GM21825 (cell line): ENCODE measurements at regions not wholly inside any gene's neighbourhood (a gene's known extent, or its start where the extent isn't known, plus 50 kb on each side); places are given as distances from the start of the nearest gene placed in this dataset.
A peak's percentile ranks its signal among the peaks of the same experiment; 100 is the strongest.

Experiments
- ATAC-seq: cut with Tn5 transposase; IDR thresholded peaks from one replicate; pipeline ENCODE4 v1.9.1; 2021; ENCODE audit warnings: mild to moderate bottlenecking, moderate library complexity; ENCODE audit not compliant: unreplicated experiment

DNA sequence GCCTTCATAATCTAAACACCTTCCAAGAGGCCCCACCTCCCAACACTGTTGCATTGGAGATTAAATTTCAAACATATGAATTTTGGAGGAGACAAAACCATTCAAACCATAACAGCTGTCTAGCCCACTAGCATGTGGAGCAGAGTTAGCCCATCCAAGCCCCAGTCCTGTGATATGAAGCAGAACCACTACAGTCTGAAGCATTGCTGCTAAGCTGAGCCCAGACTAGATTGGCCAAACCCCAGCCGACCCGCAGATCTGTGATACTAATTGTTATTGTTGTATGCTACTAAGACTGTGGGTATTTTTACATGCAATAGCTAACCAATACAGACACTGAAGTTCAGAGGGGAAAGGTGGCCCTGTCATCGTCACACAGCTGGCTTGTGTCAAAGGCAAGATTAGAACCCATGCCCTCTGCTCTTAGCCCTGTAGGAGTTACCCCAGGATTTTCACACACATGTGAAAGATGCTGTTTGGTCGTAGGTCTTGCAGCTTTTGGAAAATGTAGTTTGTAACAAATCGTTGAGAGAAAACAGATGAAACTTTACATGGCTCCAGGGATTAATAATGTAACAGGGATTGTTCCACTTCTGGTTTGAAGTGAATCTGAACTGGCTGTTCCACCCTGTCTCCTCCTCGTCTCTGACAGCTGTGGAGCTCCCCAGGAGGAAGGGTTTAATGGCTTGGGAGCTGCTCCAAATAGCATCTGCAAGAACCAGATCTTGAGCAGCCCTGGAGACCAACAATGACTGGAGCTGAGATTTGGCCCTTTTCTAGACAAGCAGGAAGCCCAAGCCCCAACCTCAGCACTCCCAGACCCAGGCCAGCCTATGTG is 517.5 kb downstream of the MID1IP1 start:
- ATAC-seq = no peak

DNA sequence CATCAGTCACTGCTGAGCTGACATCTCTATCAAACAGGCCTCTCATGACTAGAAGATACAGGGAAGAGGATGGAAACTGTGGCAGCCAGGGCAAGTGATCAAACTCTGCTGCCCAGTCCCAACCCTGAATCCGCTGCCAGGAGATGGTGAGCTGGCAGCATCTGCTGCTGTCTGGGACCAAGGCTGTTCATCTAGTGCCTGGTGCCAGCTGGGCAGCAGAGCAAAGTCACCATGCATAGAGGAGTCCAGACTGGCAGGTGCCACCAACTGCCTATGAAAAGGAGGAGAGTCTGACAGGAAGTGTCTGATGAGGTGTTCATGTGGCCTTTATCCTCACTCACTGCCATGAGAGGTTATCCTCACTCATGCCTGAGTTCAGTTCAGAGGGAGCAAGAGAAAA is 518.9 kb downstream of the MID1IP1 start:
- ATAC-seq = no peak

DNA sequence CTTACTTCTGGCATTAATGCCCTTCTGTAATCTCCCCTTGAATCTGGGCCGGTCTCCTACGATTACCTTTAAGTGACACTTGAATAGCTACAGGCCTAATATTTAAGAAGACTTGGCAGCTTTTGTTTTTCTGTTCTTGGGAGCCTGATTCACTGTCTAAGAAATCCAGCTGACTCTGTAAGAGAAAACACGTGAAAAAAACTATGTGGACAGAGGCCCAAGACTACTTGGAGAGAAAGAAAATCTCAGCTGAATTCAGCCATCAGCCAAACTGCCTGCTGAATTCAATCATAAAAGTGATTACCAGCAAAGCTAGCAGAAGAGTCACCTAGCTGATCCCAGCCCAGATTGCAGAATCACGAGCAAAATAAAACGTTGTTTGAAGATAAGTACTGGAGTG is 521.2 kb downstream of the MID1IP1 start:
- no peak for ATAC-seq

DNA sequence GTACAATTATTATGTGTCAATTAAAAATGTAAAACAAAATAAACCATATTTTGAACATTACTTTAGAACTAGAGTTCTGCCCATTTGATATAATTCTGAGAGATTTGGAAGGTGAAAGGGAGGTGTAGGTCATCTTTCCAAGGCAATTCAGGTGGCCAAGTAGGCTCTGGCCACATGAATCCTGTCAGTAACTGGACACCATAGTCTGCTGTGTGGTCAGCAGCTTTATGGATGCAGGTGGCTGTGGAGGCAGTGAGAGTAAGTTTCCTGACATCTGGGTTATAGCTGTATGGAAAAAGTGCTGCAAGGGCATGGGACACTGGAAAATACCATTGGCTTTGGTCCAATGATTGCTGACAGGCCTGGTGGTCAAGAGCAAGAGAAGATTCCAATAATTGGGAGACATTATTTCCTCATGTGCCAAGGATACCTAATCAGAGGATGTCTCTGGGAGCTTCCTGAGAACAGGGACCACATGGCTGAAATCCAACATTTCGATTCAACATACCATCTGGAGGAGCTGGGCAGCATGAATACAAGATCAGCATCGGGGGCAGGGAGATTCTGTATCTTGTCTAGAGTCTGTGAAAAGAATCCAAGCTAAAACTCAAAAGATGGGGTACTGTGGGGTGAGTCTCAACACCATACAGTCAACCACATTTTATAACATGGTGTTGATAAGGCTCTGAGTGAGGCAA is 523.1 kb downstream of the MID1IP1 start:
- no peak for ATAC-seq

DNA sequence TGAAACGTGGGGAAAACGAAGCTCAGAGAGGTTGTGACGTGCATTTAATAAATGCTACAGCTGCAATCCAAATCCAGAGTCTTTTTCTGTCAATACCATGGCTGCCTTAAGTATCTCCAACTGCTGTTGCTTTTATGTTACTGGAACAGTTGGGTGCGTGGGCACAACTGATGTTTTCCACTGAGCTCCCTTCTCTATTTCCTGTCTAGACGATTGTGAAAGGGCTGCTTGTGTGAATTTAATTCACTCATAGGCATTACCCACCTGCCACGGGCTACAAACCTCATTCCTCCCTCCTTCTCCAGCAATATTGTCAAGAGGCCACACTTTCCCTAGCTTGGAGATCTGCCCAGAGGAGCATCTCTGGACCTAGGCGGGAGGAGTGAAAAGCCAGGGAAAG is 526.0 kb downstream of the MID1IP1 start:
- ATAC-seq = no peak

DNA sequence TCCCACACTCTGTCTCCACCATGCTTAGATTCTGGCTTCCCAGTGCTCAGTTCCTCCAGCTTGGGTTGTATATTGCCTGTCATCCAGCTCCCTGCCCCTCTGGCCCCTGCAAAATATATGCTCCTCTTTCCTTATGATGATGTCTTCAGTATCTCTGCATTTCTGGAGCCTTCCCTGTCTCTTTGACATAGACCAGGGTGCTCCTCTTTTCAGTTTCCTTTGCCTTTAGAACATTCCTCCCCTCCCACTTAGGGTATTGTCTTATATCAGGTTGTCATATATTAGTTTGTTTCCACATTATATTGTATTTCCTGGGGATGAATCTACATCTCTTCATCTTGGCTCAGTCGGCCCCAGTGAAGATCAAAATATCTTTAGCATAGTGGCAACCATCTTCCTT is 526.4 kb downstream of the MID1IP1 start:
- no peak for ATAC-seq

DNA sequence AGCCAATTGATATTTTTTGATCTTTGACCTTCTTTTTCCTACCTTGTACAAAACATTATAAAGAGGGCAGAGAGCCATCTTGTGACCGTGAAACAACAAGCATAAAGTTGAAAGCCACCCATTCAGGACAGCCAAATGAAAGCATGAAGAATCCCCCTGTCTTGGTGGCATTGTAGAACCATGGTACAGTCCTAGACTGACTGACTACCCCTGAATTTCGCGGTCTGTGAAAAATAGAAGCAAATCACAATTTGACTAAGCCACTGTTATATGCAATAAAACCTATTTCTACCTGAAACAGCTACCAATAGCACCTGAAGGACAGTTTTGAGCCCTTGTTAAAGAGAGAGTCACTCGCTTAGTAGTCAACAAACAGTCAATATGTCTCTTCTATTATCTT is 527.4 kb downstream of the MID1IP1 start:
- no peak for ATAC-seq

DNA sequence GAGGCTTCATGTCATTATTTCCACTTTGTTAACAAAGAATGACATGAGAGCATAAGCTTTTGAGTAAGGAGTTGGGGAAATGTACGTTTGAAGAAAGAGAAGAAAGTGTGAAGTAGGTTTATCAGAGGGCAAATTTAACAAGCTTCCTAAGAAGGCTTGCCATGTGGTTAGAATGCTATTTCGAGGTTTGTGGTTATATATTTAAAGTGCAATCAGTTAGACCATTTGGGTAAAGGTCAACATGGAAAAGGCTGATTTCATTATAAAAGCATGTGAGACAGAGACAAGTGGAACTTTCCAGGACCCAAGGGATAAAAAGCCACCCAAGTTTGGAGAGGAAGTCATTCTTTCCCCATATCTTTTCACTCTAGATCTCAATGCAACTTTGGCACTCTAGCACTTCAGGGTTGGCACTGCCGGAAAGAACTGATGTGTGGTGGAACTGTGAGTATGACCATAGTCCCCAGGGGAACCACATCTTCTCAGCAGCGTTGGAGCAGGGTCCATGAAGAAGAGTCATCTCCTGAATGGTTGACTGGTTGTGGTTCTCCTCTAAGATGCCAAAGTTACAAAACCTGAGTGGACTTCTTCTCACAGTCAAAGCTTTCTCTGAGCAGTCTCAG is 529.9 kb downstream of the MID1IP1 start:
- peak; percentile 81 for ATAC-seq

DNA sequence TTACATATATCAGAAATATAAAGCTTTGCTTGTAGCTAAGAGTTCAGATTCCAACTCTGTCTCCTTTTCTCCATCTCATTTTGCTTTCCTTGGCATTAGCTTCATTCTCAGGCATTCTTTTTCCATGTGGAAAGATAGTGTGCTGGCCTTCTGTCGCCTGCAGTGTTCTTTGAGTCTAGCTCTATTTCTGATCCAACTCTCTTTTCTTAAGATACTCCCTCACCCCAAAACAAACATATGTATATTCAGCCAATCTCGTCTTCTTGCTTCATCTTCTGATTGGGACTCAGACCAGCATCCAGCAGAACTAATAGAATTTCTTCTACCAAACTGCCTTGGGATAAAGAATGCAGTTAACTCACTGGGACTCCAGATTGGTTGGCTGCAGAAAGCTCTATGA is 532.2 kb downstream of the MID1IP1 start:
- ATAC-seq = no peak

DNA sequence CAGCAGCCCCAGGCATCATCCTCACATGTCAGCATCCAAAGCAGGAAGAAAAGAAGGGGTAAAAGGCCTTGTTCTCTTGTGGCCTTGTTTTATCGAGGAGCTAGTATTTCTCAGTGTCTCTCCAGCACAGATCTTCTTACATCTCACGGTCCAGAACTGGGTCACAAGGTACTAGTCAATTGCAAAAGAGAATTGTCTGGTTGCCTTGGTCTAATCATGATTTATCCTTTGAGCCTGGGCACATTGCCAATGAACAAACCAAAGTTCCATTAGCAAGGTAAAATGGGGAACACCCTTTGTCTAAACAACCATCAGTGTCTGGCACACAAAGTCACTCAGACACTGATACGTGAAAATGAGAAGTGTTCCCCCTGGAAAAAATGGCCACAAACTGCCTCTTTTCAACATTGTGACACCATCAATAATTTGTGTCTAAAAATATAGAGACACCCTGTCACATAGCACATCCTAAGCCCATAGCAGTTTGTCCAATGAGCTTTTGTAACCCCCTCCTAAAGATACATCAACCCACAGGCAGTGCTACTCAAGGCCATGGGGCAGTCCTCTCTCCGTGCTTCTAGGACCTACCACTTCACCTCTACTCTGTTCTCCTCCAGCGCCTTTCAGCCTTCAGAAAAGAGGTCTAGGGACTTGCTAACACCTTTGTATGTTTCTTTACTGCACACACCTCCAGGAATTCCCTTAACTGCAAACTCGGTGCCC is 534.4 kb downstream of the MID1IP1 start:
- no peak for ATAC-seq

DNA sequence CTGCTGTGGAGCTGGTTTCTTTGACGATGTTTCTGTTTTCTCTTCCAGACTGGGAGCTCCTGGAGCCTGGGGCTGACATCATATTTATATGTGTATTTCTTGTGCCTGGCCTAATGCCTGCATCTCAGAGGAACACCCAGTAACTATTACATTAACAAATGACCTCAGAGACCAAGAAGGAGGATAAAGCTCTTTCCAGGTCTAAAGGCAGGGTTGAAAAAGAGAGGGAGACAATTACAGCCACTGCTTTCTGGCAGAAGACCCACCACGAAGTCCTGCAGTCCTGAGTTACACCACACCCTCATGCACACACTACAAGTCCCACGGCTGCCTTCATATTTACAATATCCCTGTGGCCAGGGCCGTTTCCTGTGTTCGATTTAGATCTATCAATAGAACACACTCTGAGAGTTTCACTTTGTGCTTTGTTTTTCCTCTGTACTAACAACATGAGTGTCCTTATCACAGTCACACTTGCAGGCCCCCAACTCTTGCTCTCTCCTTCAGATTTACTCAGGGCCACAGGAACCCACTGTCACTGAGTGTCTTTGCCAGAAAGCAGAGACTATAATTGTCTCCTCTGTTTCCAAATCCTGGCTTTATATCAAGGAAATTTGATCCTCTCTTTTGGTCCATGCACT is 535.5 kb downstream of the MID1IP1 start:
- ATAC-seq = peak; percentile 80

DNA sequence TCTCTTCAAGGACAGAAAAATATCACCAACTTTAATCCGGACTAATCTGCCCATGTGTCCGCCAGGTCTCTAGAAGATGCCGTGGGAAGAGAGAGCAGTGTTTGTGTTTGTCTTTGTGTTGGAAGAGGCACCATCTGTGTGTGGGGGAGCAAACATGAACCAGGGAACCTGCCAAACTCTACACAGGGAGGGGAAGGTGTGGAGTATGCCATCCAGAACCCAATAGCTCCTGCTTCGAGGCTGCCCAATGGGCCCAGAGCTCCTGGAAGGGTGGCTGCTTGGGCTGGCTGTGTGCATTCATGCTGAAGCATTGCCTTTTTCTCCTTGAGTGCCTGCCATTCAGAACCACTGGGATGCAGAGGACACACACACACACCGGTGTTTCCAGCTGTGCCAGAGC is 536.2 kb downstream of the MID1IP1 start:
- no peak for ATAC-seq

DNA sequence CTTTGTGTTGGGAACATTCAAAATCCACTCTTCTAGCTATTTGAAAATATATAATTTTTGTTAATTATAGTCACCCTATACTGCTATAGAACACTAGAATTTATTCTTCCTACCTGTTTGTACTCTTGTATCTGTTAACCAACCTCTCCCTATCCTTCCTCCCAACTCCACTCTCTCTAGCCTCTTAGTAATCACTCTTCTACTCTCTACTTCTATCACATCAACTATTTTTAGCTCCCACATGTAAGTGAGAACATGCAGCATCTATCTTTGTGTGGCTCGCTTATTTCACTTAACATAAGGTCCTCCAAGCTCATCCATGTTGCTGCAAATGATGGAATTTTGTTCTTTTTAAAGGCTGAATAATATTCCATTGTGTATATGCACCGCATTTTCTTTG is 537.3 kb downstream of the MID1IP1 start:
- no peak for ATAC-seq

DNA sequence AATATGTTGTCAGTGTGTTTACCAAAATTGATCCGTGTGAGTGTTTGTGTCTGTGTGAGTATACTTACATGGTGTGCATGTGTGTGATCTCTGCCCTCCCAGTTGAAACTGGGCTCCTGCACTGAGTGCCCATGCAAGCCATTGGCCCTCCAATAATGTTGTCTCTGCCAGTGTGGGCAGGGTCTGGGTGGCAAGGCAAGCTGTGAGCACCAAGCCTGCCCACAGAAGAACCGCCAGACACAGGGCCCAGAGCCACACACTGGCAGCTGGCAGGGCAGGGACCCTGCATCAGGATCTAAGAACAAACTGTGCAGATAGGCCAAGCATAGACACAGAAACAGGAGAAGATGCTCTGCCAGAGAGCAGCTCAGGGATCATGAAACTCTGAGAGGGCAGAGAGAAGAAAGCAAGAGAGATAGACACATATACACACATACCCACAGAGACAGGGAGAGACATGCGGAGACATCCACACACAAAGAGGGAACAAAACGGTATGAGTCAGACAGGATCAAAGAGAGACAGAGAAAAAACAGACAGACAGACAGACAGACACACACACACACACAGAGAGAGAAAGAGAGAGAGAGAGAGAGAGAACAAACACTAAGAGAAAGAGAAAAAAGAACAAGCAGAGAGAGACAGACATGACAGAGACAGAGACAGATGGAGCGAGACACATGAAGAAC is 555.0 kb downstream of the MID1IP1 start:
- no peak for ATAC-seq

DNA sequence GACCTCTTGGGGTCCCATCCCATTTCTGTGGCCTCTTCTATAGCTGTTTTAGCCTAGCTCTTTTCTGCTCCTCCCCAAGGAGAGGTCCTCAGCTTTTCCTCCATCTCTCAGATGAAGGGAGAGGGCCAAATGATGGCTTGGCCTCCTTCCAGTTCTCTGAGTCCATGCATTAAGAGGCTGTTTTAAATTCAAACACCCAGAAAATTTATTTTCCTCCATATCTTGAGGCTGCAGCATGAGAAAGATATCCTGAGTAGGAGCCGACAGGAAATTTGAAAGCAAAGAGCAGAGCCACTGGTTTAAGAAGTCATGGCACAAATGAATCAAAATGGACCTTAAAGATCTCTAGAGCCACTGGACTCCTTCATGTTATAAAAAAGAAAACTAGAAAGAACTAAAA is 558.8 kb downstream of the MID1IP1 start:
- no peak for ATAC-seq

DNA sequence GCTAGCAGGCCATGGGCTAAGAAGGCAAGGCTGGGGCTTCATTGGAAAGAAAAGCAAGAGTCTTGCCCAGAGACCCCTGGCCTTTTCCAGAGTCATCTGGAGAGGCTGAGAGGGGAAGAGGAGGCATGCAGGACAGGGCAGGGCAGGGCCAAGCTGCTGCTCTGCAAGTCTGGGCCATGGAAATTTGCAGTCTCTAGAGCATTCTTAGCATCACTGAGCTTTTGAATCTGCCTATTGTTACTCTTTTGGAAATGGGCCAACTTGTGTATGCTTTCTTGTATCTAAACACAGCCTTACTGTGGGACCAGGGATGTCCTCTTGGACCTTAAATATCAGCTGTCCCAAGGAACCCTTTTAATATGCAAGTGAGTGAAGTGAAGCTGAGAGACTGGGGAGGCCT is 560.5 kb downstream of the MID1IP1 start:
- no peak for ATAC-seq

DNA sequence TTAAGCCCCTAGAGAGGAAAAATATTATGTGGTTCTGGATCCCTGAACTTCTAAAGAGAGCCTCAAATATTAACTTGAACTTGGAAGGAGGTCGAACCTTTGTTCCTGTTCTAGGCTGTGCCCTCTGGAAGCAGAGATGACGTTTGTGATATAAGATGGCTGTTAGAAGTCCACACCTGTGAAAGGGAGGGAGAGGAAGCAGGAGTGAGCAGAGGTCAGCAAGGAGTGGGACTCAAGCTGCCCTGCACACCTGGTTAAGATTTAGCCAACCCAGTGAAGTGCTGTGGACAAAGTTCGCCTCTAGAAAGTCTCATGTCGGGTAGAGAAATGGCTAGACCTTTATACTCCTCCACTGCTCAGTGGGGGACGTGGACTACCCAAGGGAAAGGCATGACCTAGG is 566.2 kb downstream of the MID1IP1 start:
- ATAC-seq = no peak

DNA sequence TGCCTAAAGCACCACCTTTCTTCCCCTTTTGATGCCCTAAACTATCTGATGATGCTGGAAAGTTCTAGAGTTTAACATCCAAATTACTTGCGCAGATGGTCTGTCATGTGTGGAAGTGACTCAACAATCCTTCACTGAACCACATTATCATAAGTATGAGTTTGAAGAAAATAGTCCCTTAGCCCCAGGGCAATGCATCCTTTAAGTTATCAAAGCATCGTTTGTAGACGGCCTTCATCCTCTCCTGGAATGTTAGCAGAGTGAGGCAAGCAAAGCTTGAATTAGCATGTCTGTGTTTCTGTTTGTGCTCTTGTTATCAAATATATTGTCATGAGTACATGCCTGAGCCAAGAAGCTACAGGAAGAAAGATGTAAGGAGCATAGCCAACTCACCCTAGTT is 570.9 kb downstream of the MID1IP1 start:
- ATAC-seq = no peak

DNA sequence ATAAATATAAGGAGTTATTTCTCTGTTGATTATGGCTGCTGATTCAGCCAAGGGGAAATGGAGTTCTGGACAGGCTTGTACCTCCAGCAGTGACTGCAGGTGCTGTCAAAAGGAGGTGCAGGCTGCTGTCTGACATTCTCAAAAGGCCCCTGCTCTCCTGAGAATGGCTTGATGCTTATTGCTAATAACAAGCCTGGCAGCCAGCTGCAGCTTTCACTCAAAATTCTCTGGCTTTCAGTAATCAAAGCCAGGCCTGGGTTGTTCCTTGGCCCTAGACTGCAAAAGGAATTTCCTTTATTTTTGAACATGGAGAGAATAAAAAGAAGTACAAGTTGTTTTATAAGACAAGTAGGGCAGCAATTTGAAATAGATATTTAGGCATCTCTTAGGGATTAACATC is 575.9 kb downstream of the MID1IP1 start:
- ATAC-seq = no peak

DNA sequence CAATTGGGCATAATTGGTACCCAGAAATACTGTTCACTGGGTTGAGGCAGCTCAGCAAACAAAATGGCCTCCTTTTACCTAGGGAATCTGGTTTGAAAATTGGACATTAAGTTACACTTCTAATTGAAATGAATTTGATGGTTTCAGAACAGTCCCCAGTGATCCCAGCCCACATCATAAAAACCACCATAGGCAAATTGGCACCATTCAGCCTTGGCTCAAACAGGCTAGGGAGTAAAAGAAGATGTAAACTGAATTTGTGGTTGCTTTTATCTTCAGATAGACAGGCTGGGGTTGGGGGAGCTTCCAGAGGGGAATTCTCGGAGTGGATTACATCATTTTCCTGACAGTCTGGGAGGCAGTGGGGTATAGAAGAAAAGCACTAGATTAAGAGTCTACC is 576.5 kb downstream of the MID1IP1 start:
- ATAC-seq = no peak
